BE2C (cell line): ENCODE measurements at regions not wholly inside any gene's neighbourhood (a gene's known extent, or its start where the extent isn't known, plus 50 kb on each side); places are given as distances from the start of the nearest gene placed in this dataset.

Source experiments
- DNase-seq: peaks from one replicate; pipeline ENCODE4 v3.0.0-alpha.2; 2020
- H3K27me3 ChIP-seq: fragments of 250-450 bp; sonication (Bioruptor Pico); 2 replicates; pipeline ENCODE4 v1.5.1; 2020; ENCODE audit warnings: mild to moderate bottlenecking
- H3K36me3 ChIP-seq: fragments of 250-450 bp; sonication (Bioruptor Pico); 2 replicates; pipeline ENCODE4 v1.5.1; 2020; ENCODE audit warnings: mild to moderate bottlenecking
- H3K4me1 ChIP-seq: fragments of 250-450 bp; sonication (Bioruptor Pico); 2 replicates; pipeline ENCODE4 v1.5.1; 2020
- H3K4me3 ChIP-seq: 2 replicates; pipeline ENCODE4 v1.5.1; 2011; ENCODE audit warnings: low read depth, low read length
- H3K9me3 ChIP-seq: fragments of 250-450 bp; sonication (Bioruptor Pico); 2 replicates; pipeline ENCODE4 v1.5.1; 2020
- TF ChIP-seq, protein P1 (sequence below): IDR thresholded peaks from 2 replicates; pipeline ENCODE4 v1.5.1; 2012; ENCODE audit warnings: mild to moderate bottlenecking, low read depth, low read length

- no peaks in the 10 kb centered on the region for H3K36me3 ChIP-seq
- no peaks in the 10 kb centered on the region for H3K27me3 ChIP-seq
- no peak for DNase-seq
- TF ChIP-seq, protein P1, sequence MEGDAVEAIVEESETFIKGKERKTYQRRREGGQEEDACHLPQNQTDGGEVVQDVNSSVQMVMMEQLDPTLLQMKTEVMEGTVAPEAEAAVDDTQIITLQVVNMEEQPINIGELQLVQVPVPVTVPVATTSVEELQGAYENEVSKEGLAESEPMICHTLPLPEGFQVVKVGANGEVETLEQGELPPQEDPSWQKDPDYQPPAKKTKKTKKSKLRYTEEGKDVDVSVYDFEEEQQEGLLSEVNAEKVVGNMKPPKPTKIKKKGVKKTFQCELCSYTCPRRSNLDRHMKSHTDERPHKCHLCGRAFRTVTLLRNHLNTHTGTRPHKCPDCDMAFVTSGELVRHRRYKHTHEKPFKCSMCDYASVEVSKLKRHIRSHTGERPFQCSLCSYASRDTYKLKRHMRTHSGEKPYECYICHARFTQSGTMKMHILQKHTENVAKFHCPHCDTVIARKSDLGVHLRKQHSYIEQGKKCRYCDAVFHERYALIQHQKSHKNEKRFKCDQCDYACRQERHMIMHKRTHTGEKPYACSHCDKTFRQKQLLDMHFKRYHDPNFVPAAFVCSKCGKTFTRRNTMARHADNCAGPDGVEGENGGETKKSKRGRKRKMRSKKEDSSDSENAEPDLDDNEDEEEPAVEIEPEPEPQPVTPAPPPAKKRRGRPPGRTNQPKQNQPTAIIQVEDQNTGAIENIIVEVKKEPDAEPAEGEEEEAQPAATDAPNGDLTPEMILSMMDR: no peak
- no peaks in the 10 kb centered on the region for H3K4me1 ChIP-seq
- H3K9me3 ChIP-seq: no peaks in the 10 kb centered on the region
- H3K4me3 ChIP-seq: no peak overlapping the region
These were observed 415.3 kb upstream of the NRP1 start for GRCh38 chr10:33749790-33750189.

- Histone ChIP-seq H3K4me1 (no peaks in the 10 kb centered on the region), H3K4me3 (no peak overlapping the region), H3K36me3 (no peaks in the 10 kb centered on the region), H3K27me3 (no peaks in the 10 kb centered on the region), H3K9me3 (no peaks in the 10 kb centered on the region)
- DNase-seq: no peak
- TF ChIP-seq, protein P1: no peak
These were observed 414.7 kb upstream of the NRP1 start for GRCh38 chr10:33749067-33749735.

- TF ChIP-seq, protein P1: no peak
- no peaks in the 10 kb centered on the region for H3K4me1 ChIP-seq
- no peaks in the 10 kb centered on the region for H3K36me3 ChIP-seq
- no peaks in the 10 kb centered on the region for H3K27me3 ChIP-seq
- H3K4me3 ChIP-seq: no peak overlapping the region
- DNase-seq: no peak
- no peaks in the 10 kb centered on the region for H3K9me3 ChIP-seq
These were observed 412.4 kb upstream of the NRP1 start for GRCh38 chr10:33746836-33747268.

DNA sequence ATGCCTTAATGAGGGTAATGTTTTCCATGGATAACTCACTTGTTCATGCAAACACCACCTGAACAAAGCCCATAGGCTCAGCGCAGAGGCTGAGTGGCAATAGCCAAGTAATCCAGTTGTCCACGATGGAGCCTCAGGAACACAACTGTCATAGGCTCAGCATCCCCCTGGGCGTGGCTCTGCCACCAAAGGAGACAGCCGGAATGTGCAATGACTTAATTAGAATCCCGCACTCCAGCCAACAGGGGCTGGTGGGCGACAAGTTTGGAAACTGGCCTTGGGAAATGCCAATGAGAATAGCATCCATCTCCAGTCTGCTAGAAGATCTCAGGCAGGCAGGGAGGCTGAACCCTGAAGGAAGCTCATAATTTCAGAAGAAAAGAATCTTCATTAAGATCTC lies 411.7 kb upstream of the NRP1 start:
- TF ChIP-seq, protein P1: no peak
- H3K9me3 ChIP-seq: no peaks in the 10 kb centered on the region

GRCh38 chr10:33743429-33743857 lies 409.0 kb upstream of the NRP1 start:
- Histone ChIP-seq H3K4me3 (no peak overlapping the region), H3K36me3 (no peaks in the 10 kb centered on the region), H3K4me1 (no peaks in the 10 kb centered on the region), H3K9me3 (no peaks in the 10 kb centered on the region), H3K27me3 (no peaks in the 10 kb centered on the region)
- TF ChIP-seq, protein P1: no peak
- DNase-seq: no peak

More for the DNA sequence above, 411.7 kb upstream of the NRP1 start:
- Histone ChIP-seq H3K36me3 (no peaks in the 10 kb centered on the region), H3K27me3 (no peaks in the 10 kb centered on the region), H3K4me1 (no peaks in the 10 kb centered on the region), H3K4me3 (no peak overlapping the region)
- no peak for DNase-seq

DNA sequence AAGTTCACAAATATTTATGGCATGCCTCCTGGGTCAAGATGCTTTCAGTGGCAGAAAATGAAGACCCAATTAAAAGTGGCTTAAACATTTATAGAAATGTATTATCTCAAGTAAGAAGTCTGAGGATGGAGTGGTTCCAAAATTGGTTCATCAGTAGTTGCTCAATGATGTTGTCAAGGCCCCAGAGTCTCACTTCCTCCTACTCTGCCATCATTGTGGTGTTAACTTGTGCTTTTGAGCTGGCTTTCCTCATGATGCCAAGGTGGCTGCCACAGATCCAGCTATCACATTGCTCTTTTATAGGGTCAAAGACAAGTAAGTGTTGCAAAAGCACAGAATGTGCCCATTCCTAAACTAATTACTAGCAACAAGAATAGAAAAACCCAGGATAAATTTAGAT lies 404.6 kb upstream of the NRP1 start:
- no peaks in the 10 kb centered on the region for H3K4me1 ChIP-seq
- no peaks in the 10 kb centered on the region for H3K36me3 ChIP-seq
- H3K4me3 ChIP-seq: no peak overlapping the region
- no peaks in the 10 kb centered on the region for H3K9me3 ChIP-seq
- TF ChIP-seq, protein P1: no peak
- H3K27me3 ChIP-seq: no peaks in the 10 kb centered on the region
- DNase-seq: no peak
